ENCODE measurements at regions not wholly inside any gene's neighbourhood (a gene's known extent, or its start where the extent isn't known, plus 50 kb on each side); places are given as distances from the start of the nearest gene placed in this dataset.
"Not testable (repeated sequence)": the region's sequence is repeated elsewhere in the genome, so short reads cannot be mapped to it uniquely, and the experiment has no call there.

- no peak overlapping the region for H3K27ac ChIP-seq
- no peaks in the 10 kb centered on the region for H3K27me3 ChIP-seq (replicated peaks)
- H3K36me3 ChIP-seq (replicated peaks): no peaks in the 10 kb centered on the region
- no peak for DNase-seq
- no peak for TF ChIP-seq CTCF (IDR thresholded peaks at IDR 0.05; ENCODE audit: low read depth, low read length, missing control alignments)
- in situ Hi-C loops (cut with HindIII; ENCODE audit: low pct_ligation_motif_present, low sequenced_read_pairs): no loop called here
- H3K4me3 ChIP-seq (ENCODE audit: low read depth, low read length): no peak overlapping the region
Measured at GRCh38 chr6:154637392-154637791, 95.8 kb upstream of the SCAF8 start.

- in situ Hi-C loops (cut with HindIII; ENCODE audit: low pct_ligation_motif_present, low sequenced_read_pairs): no loop called here
- Histone ChIP-seq H3K4me3 (ENCODE audit: low read depth, low read length) (no peak overlapping the region), H3K36me3 (replicated peaks) (no peaks in the 10 kb centered on the region)
Measured at GRCh38 chr6:154638369-154638768, 94.8 kb upstream of the SCAF8 start.

GRCh38 chr6:154639196-154639595 lies 94.0 kb upstream of the SCAF8 start:
- H3K27me3 ChIP-seq (replicated peaks); H3K27ac ChIP-seq; in situ Hi-C loops (cut with HindIII; ENCODE audit: low pct_ligation_motif_present, low sequenced_read_pairs); DNase-seq; H3K4me3 ChIP-seq (ENCODE audit: low read depth, low read length); H3K36me3 ChIP-seq (replicated peaks): not testable (repeated sequence)

More at GRCh38 chr6:154638369-154638768, 94.8 kb upstream of the SCAF8 start:
- no peak overlapping the region for H3K27ac ChIP-seq
- peak; percentile 41 for DNase-seq
- no peaks in the 10 kb centered on the region for H3K27me3 ChIP-seq (replicated peaks)
- no peak for TF ChIP-seq CTCF (IDR thresholded peaks at IDR 0.05; ENCODE audit: low read depth, low read length, missing control alignments)

- Histone ChIP-seq H3K27ac (no peak overlapping the region), H3K4me3 (ENCODE audit: low read depth, low read length) (no peak overlapping the region), H3K27me3 (replicated peaks) (no peaks in the 10 kb centered on the region), H3K36me3 (replicated peaks) (no peaks in the 10 kb centered on the region)
- DNase-seq: no peak
- no peak for TF ChIP-seq CTCF (IDR thresholded peaks at IDR 0.05; ENCODE audit: low read depth, low read length, missing control alignments)
- in situ Hi-C loops (cut with HindIII; ENCODE audit: low pct_ligation_motif_present, low sequenced_read_pairs): no loop called here
Measured at GRCh38 chr6:154648188-154648887, 84.9 kb upstream of the SCAF8 start.

GRCh38 chr6:154648888-154649205 lies 84.4 kb upstream of the SCAF8 start:
- H3K27ac ChIP-seq: no peak overlapping the region
- H3K27me3 ChIP-seq (replicated peaks): no peaks in the 10 kb centered on the region
- H3K36me3 ChIP-seq (replicated peaks): no peaks in the 10 kb centered on the region
- in situ Hi-C loops (cut with HindIII; ENCODE audit: low pct_ligation_motif_present, low sequenced_read_pairs): no loop called here
- no peak for TF ChIP-seq CTCF (IDR thresholded peaks at IDR 0.05; ENCODE audit: low read depth, low read length, missing control alignments)
- DNase-seq: no peak
- no peak overlapping the region for H3K4me3 ChIP-seq (ENCODE audit: low read depth, low read length)

GRCh38 chr6:154649721-154650120 lies 83.5 kb upstream of the SCAF8 start:
- no peak for DNase-seq
- Histone ChIP-seq H3K4me3 (ENCODE audit: low read depth, low read length) (no peak overlapping the region), H3K27ac (no peak overlapping the region), H3K27me3 (replicated peaks) (no peaks in the 10 kb centered on the region), H3K36me3 (replicated peaks) (no peaks in the 10 kb centered on the region)
- TF ChIP-seq CTCF (IDR thresholded peaks at IDR 0.05; ENCODE audit: low read depth, low read length, missing control alignments): no peak
- in situ Hi-C loops (cut with HindIII; ENCODE audit: low pct_ligation_motif_present, low sequenced_read_pairs): no loop called here

Data from brain microvascular endothelial cell (primary cell).